ENCODE measurements at regions not wholly inside any gene's neighbourhood (a gene's known extent, or its start where the extent isn't known, plus 50 kb on each side); places are given as distances from the start of the nearest gene placed in this dataset.

DNA sequence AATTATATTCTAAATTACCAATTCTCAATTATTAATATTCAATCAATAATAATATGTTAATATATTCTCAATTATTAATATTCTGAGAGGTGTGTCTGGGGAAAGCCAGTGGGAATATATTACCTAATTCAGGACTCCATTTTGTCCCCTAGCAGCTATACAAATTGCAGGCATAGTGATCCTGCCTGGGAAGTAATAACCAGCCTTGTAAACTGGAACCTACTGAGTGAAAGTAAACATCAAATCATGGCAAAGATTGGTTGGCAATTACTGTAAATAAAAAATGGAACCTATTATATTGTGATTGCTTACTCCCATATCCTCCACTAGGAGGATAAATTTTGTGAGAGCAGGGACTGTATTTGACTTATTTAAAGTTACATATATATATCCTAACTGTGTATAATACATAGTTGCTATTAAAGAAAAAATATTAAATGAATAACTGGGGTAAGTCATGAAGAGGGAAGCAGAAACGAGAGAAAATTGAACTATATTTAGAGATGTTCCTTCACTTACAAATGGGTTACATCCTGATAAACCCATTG lies 150.5 kb upstream of the ELL2 start:
- TF ChIP-seq, protein P1, sequence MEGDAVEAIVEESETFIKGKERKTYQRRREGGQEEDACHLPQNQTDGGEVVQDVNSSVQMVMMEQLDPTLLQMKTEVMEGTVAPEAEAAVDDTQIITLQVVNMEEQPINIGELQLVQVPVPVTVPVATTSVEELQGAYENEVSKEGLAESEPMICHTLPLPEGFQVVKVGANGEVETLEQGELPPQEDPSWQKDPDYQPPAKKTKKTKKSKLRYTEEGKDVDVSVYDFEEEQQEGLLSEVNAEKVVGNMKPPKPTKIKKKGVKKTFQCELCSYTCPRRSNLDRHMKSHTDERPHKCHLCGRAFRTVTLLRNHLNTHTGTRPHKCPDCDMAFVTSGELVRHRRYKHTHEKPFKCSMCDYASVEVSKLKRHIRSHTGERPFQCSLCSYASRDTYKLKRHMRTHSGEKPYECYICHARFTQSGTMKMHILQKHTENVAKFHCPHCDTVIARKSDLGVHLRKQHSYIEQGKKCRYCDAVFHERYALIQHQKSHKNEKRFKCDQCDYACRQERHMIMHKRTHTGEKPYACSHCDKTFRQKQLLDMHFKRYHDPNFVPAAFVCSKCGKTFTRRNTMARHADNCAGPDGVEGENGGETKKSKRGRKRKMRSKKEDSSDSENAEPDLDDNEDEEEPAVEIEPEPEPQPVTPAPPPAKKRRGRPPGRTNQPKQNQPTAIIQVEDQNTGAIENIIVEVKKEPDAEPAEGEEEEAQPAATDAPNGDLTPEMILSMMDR (IDR thresholded peaks at IDR 0.05) = no peak
- no peak for TF ChIP-seq POLR2A (IDR thresholded peaks at IDR 0.05)
- no peak for TF ChIP-seq POLR2AphosphoS5 (IDR thresholded peaks at IDR 0.05)
- no peak for TF ChIP-seq EP300 (IDR thresholded peaks at IDR 0.05)

Data from stomach (tissue), 4 donors.